Neural progenitor cell (in vitro differentiated cells): ENCODE measurements at regions not wholly inside any gene's neighbourhood (a gene's known extent, or its start where the extent isn't known, plus 50 kb on each side); places are given as distances from the start of the nearest gene placed in this dataset.

Experiments
- DNase-seq: peaks from one replicate; pipeline ENCODE4 v3.0.0-alpha.2; 2016; ENCODE audit warnings: low spot score
- H2AFZ ChIP-seq: fragments of 200-600 bp; sonication (generic); replicated peaks from 2 replicates; pipeline ENCODE4 v1.6.1; 2016; ENCODE audit warnings: antibody characterized with exemption
- H3F3A ChIP-seq: fragments of 200-600 bp; sonication (generic); 2 replicates; pipeline ENCODE4 v1.6.1; 2016; ENCODE audit warnings: antibody characterized with exemption, low read depth
- H3K27ac ChIP-seq: fragments of 200-600 bp; sonication (generic); 2 replicates; pipeline ENCODE4 v1.5.1; 2016; ENCODE audit warnings: mild to moderate bottlenecking
- H3K27me3 ChIP-seq: fragments of 200-600 bp; sonication (generic); 2 replicates; pipeline ENCODE4 v1.6.1; 2016; ENCODE audit warnings: mild to moderate bottlenecking, moderate library complexity
- H3K36me3 ChIP-seq: fragments of 200-600 bp; sonication (generic); 2 replicates; pipeline ENCODE4 v1.5.1; 2016
- H3K4me1 ChIP-seq: fragments of 200-600 bp; sonication (generic); 2 replicates; pipeline ENCODE4 v1.6.1; 2016; ENCODE audit warnings: mixed run types
- H3K4me2 ChIP-seq: fragments of 200-600 bp; sonication (generic); 2 replicates; pipeline ENCODE4 v1.6.1; 2016
- H3K4me3 ChIP-seq: fragments of 200-600 bp; sonication (generic); 2 replicates; pipeline ENCODE4 v1.5.1; 2016
- H3K79me2 ChIP-seq: fragments of 200-600 bp; sonication (generic); 2 replicates; pipeline ENCODE4 v1.6.1; 2016; ENCODE audit warnings: low read depth
- H3K9ac ChIP-seq: fragments of 200-600 bp; sonication (generic); 2 replicates; pipeline ENCODE4 v1.6.1; 2016
- H3K9me3 ChIP-seq: fragments of 200-600 bp; sonication (generic); 2 replicates; pipeline ENCODE4 v1.5.1; 2016; ENCODE audit warnings: low read depth
- H4K20me1 ChIP-seq: fragments of 200-600 bp; sonication (generic); 2 replicates; pipeline ENCODE4 v1.6.1; 2016; ENCODE audit warnings: low read depth
- H3K27ac Mint-ChIP-seq: 3 replicates; pipeline ENCODE4 v1.8.0; 2021; ENCODE audit warnings: mixed read lengths
- H3K27me3 Mint-ChIP-seq: 2 replicates; pipeline ENCODE4 v1.8.0; 2022; ENCODE audit warnings: low read depth, mild to moderate bottlenecking, inconsistent platforms, moderate library complexity, mixed read lengths; ENCODE audit not compliant: insufficient read depth
- H3K36me3 Mint-ChIP-seq: 3 replicates; pipeline ENCODE4 v1.8.0; 2021; ENCODE audit warnings: mixed read lengths
- H3K4me1 Mint-ChIP-seq: 3 replicates; pipeline ENCODE4 v1.8.0; 2021; ENCODE audit warnings: mixed read lengths
- H3K4me3 Mint-ChIP-seq: 3 replicates; pipeline ENCODE4 v1.8.0; 2021; ENCODE audit warnings: mild to moderate bottlenecking, moderate library complexity, mixed read lengths
- H3K9me3 Mint-ChIP-seq: 3 replicates; pipeline ENCODE4 v1.8.0; 2020; ENCODE audit warnings: mixed read lengths
- EZH2 ChIP-seq: fragments of 200-600 bp; sonication (generic); IDR thresholded peaks from 2 replicates; pipeline ENCODE4 v1.6.1; 2017; ENCODE audit warnings: antibody characterized with exemption, mild to moderate bottlenecking, moderate library complexity
- EZH2phosphoT487 ChIP-seq: fragments of 200-600 bp; sonication (generic); IDR thresholded peaks from 2 replicates; pipeline ENCODE4 v1.6.1; 2017; ENCODE audit warnings: antibody characterized with exemption
- TF ChIP-seq, protein P1 (sequence below): fragments of 200-600 bp; sonication (generic); IDR thresholded peaks from 2 replicates; pipeline ENCODE4 v1.5.1; 2017; ENCODE audit warnings: antibody characterized with exemption, mild to moderate bottlenecking

DNA sequence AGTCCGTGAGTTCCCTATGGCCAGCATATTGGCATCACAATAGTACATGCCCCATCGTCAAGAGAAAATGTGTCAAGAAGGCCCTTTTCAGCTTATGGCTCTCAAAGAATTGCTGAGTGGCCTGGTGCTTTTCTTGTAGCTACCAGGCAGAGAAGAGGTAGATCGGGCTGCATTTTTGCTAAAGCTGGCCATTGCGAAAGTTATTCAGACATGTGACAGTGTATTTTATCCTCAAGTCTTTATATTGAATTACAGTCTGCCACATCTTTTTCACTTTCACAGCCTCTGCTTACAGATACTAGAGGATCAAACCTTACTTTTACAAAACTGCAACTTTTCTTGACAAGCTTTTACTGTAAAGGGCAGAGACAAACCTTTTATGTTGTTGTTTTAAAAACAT, 261.5 kb upstream of the IGFBP7 start:
- Mint-ChIP-seq H3K36me3 (no peaks in the 10 kb centered on the region), H3K4me1 (peaks cover 25% of the 10 kb centered on the region), H3K27me3 (peaks cover 2% of the 10 kb centered on the region), H3K9me3 (peaks cover 21% of the 10 kb centered on the region), H3K4me3 (no peak overlapping the region), H3K27ac (no peak overlapping the region)
- no peaks in the 10 kb centered on the region for H3K27me3 ChIP-seq
- no peaks in the 10 kb centered on the region for H3K36me3 ChIP-seq
- H2AFZ ChIP-seq = no peak overlapping the region
- H3K27ac ChIP-seq = no peak overlapping the region
- no peaks in the 10 kb centered on the region for H4K20me1 ChIP-seq
- no peak overlapping the region for H3K4me2 ChIP-seq
- no peaks in the 10 kb centered on the region for H3K79me2 ChIP-seq
- no peaks in the 10 kb centered on the region for H3K4me1 ChIP-seq
- TF ChIP-seq, protein P1, sequence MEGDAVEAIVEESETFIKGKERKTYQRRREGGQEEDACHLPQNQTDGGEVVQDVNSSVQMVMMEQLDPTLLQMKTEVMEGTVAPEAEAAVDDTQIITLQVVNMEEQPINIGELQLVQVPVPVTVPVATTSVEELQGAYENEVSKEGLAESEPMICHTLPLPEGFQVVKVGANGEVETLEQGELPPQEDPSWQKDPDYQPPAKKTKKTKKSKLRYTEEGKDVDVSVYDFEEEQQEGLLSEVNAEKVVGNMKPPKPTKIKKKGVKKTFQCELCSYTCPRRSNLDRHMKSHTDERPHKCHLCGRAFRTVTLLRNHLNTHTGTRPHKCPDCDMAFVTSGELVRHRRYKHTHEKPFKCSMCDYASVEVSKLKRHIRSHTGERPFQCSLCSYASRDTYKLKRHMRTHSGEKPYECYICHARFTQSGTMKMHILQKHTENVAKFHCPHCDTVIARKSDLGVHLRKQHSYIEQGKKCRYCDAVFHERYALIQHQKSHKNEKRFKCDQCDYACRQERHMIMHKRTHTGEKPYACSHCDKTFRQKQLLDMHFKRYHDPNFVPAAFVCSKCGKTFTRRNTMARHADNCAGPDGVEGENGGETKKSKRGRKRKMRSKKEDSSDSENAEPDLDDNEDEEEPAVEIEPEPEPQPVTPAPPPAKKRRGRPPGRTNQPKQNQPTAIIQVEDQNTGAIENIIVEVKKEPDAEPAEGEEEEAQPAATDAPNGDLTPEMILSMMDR = no peak
- TF ChIP-seq EZH2phosphoT487 (no peak), EZH2 (no peak)
- no peak overlapping the region for H3K4me3 ChIP-seq
- H3K9me3 ChIP-seq = no peaks in the 10 kb centered on the region
- DNase-seq = no peak
- no peaks in the 10 kb centered on the region for H3F3A ChIP-seq
- no peak overlapping the region for H3K9ac ChIP-seq

DNA sequence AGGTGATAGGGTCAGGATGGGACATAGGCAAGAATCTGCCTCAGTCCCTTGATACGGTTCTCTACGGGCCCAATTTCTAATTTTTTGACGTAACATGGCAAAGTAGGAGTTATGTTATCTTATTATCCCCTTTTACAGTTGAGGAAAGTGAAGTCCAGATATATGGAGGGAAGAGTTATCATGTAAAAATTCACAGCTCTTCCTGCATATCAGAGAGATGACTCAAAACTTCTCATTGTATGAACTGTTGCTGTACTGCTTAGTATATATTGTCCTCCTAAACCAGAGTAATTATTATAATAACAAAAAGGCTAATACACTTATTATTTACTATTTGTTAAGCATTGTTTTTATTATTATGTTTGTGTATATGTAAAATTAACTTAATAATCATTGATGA, 260.5 kb upstream of the IGFBP7 start:
- H3K4me3 Mint-ChIP-seq = no peak overlapping the region

DNA sequence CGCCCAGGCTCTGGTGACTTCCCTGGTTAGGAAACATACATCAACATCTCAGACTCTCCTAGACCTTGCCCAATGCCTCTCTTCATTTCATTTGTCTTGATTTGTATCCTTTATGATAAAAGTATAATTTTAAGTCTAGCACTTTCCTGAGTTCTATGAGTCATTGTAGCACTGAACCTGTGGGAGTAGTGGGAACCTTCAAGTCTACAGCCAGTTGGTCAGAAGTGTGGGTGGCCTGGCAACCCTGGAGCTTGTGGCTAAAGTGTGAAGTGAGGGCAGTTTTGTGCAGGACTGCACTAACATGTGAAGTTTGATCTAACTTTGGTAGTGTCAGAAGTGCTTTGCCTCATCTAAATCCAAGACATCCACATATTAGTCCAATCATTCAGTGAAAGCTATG, 259.3 kb upstream of the IGFBP7 start:
- no peak for TF ChIP-seq EZH2

More for the DNA sequence above, 260.5 kb upstream of the IGFBP7 start:
- H3K9me3 ChIP-seq = no peaks in the 10 kb centered on the region
- no peaks in the 10 kb centered on the region for H3K4me1 ChIP-seq
- H3K4me2 ChIP-seq = no peak overlapping the region
- Mint-ChIP-seq H3K4me1 (peaks cover 25% of the 10 kb centered on the region), H3K9me3 (peaks cover 21% of the 10 kb centered on the region), H3K27me3 (peaks cover 2% of the 10 kb centered on the region), H3K27ac (no peak overlapping the region), H3K36me3 (no peaks in the 10 kb centered on the region)
- H3F3A ChIP-seq = no peaks in the 10 kb centered on the region
- no peaks in the 10 kb centered on the region for H3K36me3 ChIP-seq
- TF ChIP-seq EZH2phosphoT487 = no peak
- TF ChIP-seq EZH2 = no peak
- H3K79me2 ChIP-seq = no peaks in the 10 kb centered on the region
- H3K9ac ChIP-seq = no peak overlapping the region
- no peak for DNase-seq
- no peaks in the 10 kb centered on the region for H4K20me1 ChIP-seq
- no peak overlapping the region for H2AFZ ChIP-seq
- no peaks in the 10 kb centered on the region for H3K27me3 ChIP-seq
- no peak overlapping the region for H3K4me3 ChIP-seq
- H3K27ac ChIP-seq = no peak overlapping the region

DNA sequence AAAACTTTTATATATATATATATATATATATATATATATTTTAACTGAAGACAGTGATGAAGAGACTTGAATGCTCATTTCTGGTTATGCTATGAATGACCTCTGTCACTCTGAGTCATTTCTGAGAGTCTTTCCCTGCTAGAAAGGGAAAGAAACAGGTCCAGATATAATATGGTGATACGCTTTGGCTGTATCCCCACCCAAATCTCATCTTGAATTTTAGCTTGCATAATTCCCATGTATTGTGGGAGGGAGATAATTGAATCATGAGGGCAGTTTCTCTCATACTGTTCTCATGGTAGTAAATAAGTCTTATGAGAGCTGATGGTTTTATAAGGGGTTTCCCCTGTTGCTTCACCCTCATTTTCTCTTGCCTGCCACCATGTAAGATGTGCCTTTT, 254.1 kb upstream of the IGFBP7 start:
- DNase-seq = no peak
- no peak overlapping the region for H3K27ac Mint-ChIP-seq
- no peaks in the 10 kb centered on the region for H3K4me1 Mint-ChIP-seq
- Histone ChIP-seq H3K9me3 (no peaks in the 10 kb centered on the region), H4K20me1 (no peaks in the 10 kb centered on the region), H3K4me3 (no peak overlapping the region), H3K36me3 (no peaks in the 10 kb centered on the region), H2AFZ (no peak overlapping the region), H3F3A (no peaks in the 10 kb centered on the region), H3K9ac (no peak overlapping the region), H3K27ac (no peak overlapping the region), H3K4me2 (no peak overlapping the region), H3K79me2 (no peaks in the 10 kb centered on the region), H3K27me3 (no peaks in the 10 kb centered on the region), H3K4me1 (no peaks in the 10 kb centered on the region)
- H3K9me3 Mint-ChIP-seq = peaks cover 8% of the 10 kb centered on the region
- no peaks in the 10 kb centered on the region for H3K36me3 Mint-ChIP-seq
- no peaks in the 10 kb centered on the region for H3K27me3 Mint-ChIP-seq
- no peak overlapping the region for H3K4me3 Mint-ChIP-seq
- TF ChIP-seq EZH2phosphoT487 = no peak
- TF ChIP-seq EZH2 = no peak

More for the DNA sequence above, 259.3 kb upstream of the IGFBP7 start:
- no peak overlapping the region for H3K4me2 ChIP-seq
- H3K4me3 ChIP-seq = no peak overlapping the region
- H2AFZ ChIP-seq = no peak overlapping the region
- no peak overlapping the region for H3K27ac ChIP-seq
- no peak overlapping the region for H3K9ac ChIP-seq
- H3K27me3 ChIP-seq = no peaks in the 10 kb centered on the region
- DNase-seq = no peak
- Mint-ChIP-seq H3K36me3 (no peaks in the 10 kb centered on the region), H3K9me3 (peaks cover 14% of the 10 kb centered on the region), H3K27me3 (peaks cover 2% of the 10 kb centered on the region), H3K4me1 (peaks cover 22% of the 10 kb centered on the region), H3K4me3 (no peak overlapping the region), H3K27ac (no peak overlapping the region)
- H4K20me1 ChIP-seq = no peaks in the 10 kb centered on the region
- H3K4me1 ChIP-seq = no peaks in the 10 kb centered on the region
- H3K79me2 ChIP-seq = no peaks in the 10 kb centered on the region
- H3K36me3 ChIP-seq = no peaks in the 10 kb centered on the region
- no peaks in the 10 kb centered on the region for H3K9me3 ChIP-seq
- H3F3A ChIP-seq = no peaks in the 10 kb centered on the region

DNA sequence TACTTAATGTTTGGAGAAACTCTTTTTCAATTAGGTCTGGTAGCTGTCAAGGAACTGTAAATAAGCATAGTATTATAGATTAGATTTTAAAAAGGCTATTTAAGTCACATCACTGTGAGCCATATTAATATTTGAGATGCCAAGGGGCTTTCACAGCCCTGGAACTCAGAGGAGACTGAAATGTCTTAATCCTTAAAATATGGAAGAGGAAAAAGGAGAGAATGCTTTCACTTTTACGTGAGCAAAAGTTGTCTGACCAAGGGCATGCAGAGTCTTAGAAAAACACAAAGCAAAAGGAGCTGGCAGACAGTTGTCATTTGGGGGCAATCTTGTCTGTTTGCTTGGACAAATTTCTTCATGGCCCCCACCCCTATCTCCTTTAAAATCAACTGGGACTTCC, 253.2 kb upstream of the IGFBP7 start:
- H2AFZ ChIP-seq = no peak overlapping the region
- Mint-ChIP-seq H3K27ac (no peak overlapping the region), H3K4me1 (no peaks in the 10 kb centered on the region), H3K9me3 (peaks cover 6% of the 10 kb centered on the region), H3K4me3 (no peak overlapping the region), H3K27me3 (no peaks in the 10 kb centered on the region), H3K36me3 (no peaks in the 10 kb centered on the region)
- TF ChIP-seq EZH2 = no peak
- TF ChIP-seq EZH2phosphoT487 = no peak
- TF ChIP-seq, protein P1 = no peak
- H3K4me3 ChIP-seq = no peak overlapping the region
- H3F3A ChIP-seq = no peaks in the 10 kb centered on the region
- H3K36me3 ChIP-seq = no peaks in the 10 kb centered on the region
- no peak for DNase-seq
- H4K20me1 ChIP-seq = no peaks in the 10 kb centered on the region
- no peaks in the 10 kb centered on the region for H3K27me3 ChIP-seq
- H3K9ac ChIP-seq = no peak overlapping the region
- no peak overlapping the region for H3K27ac ChIP-seq
- H3K79me2 ChIP-seq = no peaks in the 10 kb centered on the region
- H3K4me1 ChIP-seq = no peaks in the 10 kb centered on the region
- no peak overlapping the region for H3K4me2 ChIP-seq
- H3K9me3 ChIP-seq = no peaks in the 10 kb centered on the region
